ENCODE measurements at regions not wholly inside any gene's neighbourhood (a gene's known extent, or its start where the extent isn't known, plus 50 kb on each side); places are given as distances from the start of the nearest gene placed in this dataset.

DNA sequence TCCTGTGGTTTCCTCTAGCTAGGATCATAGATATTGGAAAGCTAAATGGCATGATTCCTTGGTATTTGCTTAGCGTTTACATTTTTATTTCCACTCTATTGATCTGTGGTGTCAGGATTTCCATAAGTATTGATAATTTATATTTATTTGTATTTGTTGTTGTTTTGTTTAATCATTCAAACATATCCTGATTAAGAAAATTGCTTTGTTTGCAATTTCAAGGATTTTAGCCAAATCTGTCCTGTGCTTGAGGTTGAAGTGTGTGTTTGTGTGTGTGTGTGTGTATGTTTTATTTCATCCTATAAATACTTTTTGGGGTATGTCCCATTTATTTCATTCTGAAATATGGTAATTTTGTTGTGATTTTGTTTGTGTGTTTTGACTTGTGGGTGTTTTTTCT is 1884.1 kb upstream of the CDH6 start:
- TF ChIP-seq, protein P1, sequence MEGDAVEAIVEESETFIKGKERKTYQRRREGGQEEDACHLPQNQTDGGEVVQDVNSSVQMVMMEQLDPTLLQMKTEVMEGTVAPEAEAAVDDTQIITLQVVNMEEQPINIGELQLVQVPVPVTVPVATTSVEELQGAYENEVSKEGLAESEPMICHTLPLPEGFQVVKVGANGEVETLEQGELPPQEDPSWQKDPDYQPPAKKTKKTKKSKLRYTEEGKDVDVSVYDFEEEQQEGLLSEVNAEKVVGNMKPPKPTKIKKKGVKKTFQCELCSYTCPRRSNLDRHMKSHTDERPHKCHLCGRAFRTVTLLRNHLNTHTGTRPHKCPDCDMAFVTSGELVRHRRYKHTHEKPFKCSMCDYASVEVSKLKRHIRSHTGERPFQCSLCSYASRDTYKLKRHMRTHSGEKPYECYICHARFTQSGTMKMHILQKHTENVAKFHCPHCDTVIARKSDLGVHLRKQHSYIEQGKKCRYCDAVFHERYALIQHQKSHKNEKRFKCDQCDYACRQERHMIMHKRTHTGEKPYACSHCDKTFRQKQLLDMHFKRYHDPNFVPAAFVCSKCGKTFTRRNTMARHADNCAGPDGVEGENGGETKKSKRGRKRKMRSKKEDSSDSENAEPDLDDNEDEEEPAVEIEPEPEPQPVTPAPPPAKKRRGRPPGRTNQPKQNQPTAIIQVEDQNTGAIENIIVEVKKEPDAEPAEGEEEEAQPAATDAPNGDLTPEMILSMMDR (IDR thresholded peaks at IDR 0.05) = no peak

DNA sequence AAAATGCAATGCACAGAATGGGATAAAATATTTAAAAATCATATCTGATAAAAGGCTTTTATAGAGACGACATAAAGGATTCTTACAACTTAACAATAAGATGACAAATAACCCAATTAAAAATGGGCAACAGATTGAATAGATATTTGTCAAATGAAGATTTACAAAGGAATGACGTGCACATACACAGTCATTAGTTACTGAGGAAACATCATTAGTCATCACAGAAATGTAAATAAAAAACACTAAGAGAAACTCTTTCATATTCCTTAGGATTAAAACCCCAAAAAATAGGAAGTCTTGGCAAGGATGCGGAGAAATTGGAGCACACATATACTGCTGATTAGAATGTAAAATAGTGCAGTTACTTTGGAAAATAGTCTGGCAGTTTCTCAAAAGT is 1886.0 kb upstream of the CDH6 start:
- TF ChIP-seq, protein P1 (IDR thresholded peaks at IDR 0.05) = no peak

DNA sequence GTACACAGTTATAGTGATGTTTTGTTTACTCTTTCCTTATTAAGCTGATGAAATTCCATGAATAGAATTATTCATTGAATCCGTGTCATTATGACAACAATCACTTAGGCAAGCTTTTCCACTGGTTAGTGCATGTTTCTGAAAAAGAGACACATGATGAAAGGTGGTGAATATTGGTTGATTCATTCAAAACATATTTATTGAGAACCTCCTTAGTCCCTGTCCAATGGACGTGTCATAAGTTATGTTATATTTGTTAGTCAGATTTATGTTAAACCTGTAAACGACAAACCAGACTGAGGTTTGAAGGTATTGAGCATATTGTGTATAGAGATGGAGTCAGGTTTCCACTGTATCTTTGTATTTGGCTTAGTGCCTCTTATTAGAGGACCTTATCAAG is 1888.9 kb upstream of the CDH6 start:
- TF ChIP-seq, protein P1 (IDR thresholded peaks at IDR 0.05) = no peak

DNA sequence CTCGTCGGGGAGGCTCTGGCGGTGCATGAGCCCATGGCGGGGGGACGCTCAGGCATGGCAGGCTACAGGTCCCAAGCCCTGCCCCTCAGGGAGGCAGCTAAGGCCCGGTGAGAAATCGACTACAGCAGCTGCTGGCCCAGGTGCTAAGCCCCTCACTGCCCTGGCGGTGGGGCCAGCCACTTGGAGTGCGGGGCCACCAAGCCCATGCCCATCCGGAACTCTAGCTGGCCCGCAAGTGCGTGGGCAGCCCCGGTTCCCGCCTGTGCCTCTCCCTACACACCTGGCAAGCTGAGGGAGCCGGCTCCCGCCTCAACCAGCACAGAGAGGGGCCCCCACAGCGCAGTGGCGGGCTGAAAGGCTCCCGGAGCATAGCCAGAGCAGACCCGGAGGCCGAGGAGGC is 1896.9 kb upstream of the CDH6 start:
- TF ChIP-seq, protein P1 (IDR thresholded peaks at IDR 0.05) = no peak

DNA sequence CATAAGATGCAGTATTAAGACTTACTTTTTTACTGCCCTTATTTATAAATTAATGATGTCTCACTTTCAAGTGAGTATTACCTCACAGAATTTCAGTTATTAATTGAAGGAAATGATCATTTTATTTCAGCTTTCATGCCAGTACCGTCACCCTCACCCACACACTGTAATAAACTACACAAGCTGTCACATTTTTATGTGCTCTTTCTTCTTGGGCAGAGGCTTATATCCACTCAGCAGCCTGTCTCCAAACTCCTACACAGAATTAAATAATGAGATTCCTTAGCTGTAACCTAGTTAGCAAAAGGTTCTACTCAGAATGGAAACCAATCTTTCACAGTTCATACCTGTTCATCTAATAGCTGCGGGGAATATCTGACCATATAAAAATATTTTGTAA is 1915.8 kb upstream of the CDH6 start:
- TF ChIP-seq, protein P1 (IDR thresholded peaks at IDR 0.05) = no peak

DNA sequence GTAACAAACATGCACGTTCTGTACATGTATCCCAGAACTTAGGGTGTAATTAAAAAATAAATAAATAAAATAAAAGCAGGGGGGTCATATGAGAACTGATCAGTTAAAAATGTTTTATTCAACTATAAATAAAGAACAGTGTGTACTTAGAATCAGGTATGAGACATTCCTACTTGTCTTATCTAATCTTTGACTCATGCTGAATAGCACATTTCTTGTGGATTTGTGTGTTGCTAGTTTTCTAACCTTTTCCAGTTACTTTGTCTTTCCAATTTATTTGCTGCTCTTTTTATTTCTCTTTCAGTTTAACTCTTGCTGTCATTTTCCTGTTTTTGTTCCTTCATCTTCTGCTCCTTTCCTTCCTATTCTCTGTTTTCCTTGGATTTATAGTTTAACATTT is 1917.1 kb upstream of the CDH6 start:
- TF ChIP-seq, protein P1 (IDR thresholded peaks at IDR 0.05) = no peak

DNA sequence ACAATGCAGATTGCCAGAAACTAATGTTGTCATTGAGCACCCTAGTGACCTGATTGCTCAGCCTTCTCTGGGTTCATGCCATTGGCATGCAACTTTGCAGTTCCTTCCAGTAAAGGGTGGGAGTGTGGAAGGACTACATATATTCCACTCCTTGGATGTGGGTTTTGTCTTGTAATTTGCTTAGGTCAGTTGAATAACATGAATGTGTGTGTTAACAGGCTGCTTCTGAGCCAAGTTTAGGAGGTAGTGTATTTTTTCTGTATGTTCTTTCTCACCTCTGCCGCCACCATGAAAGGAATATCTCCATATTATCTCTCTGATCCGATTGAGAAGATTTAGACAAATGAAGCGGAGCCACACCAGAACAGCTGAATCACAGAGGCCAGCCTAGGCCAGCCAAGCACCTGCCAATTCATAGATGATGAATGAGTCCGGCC is 1929.6 kb upstream of the CDH6 start:
- TF ChIP-seq, protein P1 (IDR thresholded peaks at IDR 0.05) = no peak
